ENCODE measurements at regions not wholly inside any gene's neighbourhood (a gene's known extent, or its start where the extent isn't known, plus 50 kb on each side); places are given as distances from the start of the nearest gene placed in this dataset.

GRCh38 chr21:43294194-43294902, 125.5 kb downstream of the CRYAA start:
- H3K9me3 ChIP-seq (ENCODE audit: low read length) = no peaks in the 10 kb centered on the region
- no peaks in the 10 kb centered on the region for H3K79me2 ChIP-seq (ENCODE audit: insufficient read depth, low read depth, low read length)
- POLR2A ChIA-PET = no interaction called here
- H3K4me1 ChIP-seq (ENCODE audit: insufficient read depth, low read length, poor library complexity, severe bottlenecking) = peaks cover 45% of the 10 kb centered on the region
- H2AFZ ChIP-seq (ENCODE audit: low read length) = no peak overlapping the region
- DNase-seq (ENCODE audit: low spot score) = no peak
- H3K27ac ChIP-seq (ENCODE audit: low read depth, low read length, poor library complexity, severe bottlenecking) = no peak overlapping the region
- H4K20me1 ChIP-seq (ENCODE audit: insufficient read depth, low read length) = no peaks in the 10 kb centered on the region
- CTCF ChIA-PET (ENCODE audit: unreplicated experiment) = no interaction called here
- TF ChIP-seq CTCF (conservative IDR thresholded peaks at IDR 0.05; ENCODE audit: low read length) = no peak
- no peak for TF ChIP-seq EZH2phosphoT487 (IDR thresholded peaks at IDR 0.05; ENCODE audit: borderline replicate concordance, low read depth, low read length)
- no peaks in the 10 kb centered on the region for H3K36me3 ChIP-seq (ENCODE audit: insufficient read depth, low read length)
- H3K9me2 ChIP-seq (ENCODE audit: insufficient read depth, low read length) = no peaks in the 10 kb centered on the region
- intact Hi-C loops (cut with micrococcal nuclease; ENCODE audit: unreplicated experiment) = loop anchor here (2.0 to 5.0 kb wide), 2 partner anchors 58 to 66 kb away; no protein-coding TSS in a partner anchor
- peak overlapping the region; percentile 70 for H3K4me2 ChIP-seq (ENCODE audit: low read length)
- H3K4me3 ChIP-seq (ENCODE audit: low read depth, low read length, poor library complexity, severe bottlenecking) = peak overlapping the region; percentile 27
- no TSS peak for BruUV-seq (replicated peaks)

GRCh38 chr21:43292866-43293142, 124.0 kb downstream of the CRYAA start:
- no peak for DNase-seq (ENCODE audit: low spot score)
- Histone ChIP-seq H3K4me2 (ENCODE audit: low read length) (no peak overlapping the region), H3K9me2 (ENCODE audit: insufficient read depth, low read length) (no peaks in the 10 kb centered on the region), H3K79me2 (ENCODE audit: insufficient read depth, low read depth, low read length) (no peaks in the 10 kb centered on the region), H2AFZ (ENCODE audit: low read length) (no peak overlapping the region), H3K36me3 (ENCODE audit: insufficient read depth, low read length) (no peaks in the 10 kb centered on the region), H3K9me3 (ENCODE audit: low read length) (no peaks in the 10 kb centered on the region), H3K4me3 (ENCODE audit: low read depth, low read length, poor library complexity, severe bottlenecking) (no peak overlapping the region), H4K20me1 (ENCODE audit: insufficient read depth, low read length) (no peaks in the 10 kb centered on the region), H3K27ac (ENCODE audit: low read depth, low read length, poor library complexity, severe bottlenecking) (no peak overlapping the region), H3K4me1 (ENCODE audit: insufficient read depth, low read length, poor library complexity, severe bottlenecking) (peaks cover 45% of the 10 kb centered on the region)
- TF ChIP-seq EZH2phosphoT487 (IDR thresholded peaks at IDR 0.05; ENCODE audit: borderline replicate concordance, low read depth, low read length) (no peak), CTCF (conservative IDR thresholded peaks at IDR 0.05; ENCODE audit: low read length) (no peak)
- ChIA-PET CTCF (ENCODE audit: unreplicated experiment) (no interaction called here), POLR2A (no interaction called here)
- intact Hi-C loops (cut with micrococcal nuclease; ENCODE audit: unreplicated experiment) = loop anchor here (5.0 kb wide), 1 partner anchor 59 kb away; no protein-coding TSS in a partner anchor
- BruUV-seq (replicated peaks) = no TSS peak

GRCh38 chr21:43292041-43292865, 123.4 kb downstream of the CRYAA start:
- ChIA-PET CTCF (ENCODE audit: unreplicated experiment) (no interaction called here), POLR2A (no interaction called here)
- TF ChIP-seq EZH2phosphoT487 (IDR thresholded peaks at IDR 0.05; ENCODE audit: borderline replicate concordance, low read depth, low read length) (no peak), CTCF (conservative IDR thresholded peaks at IDR 0.05; ENCODE audit: low read length) (no peak)
- Histone ChIP-seq H3K36me3 (ENCODE audit: insufficient read depth, low read length) (no peaks in the 10 kb centered on the region), H4K20me1 (ENCODE audit: insufficient read depth, low read length) (no peaks in the 10 kb centered on the region), H3K9me2 (ENCODE audit: insufficient read depth, low read length) (no peaks in the 10 kb centered on the region), H2AFZ (ENCODE audit: low read length) (no peak overlapping the region), H3K79me2 (ENCODE audit: insufficient read depth, low read depth, low read length) (no peaks in the 10 kb centered on the region), H3K4me3 (ENCODE audit: low read depth, low read length, poor library complexity, severe bottlenecking) (no peak overlapping the region), H3K27ac (ENCODE audit: low read depth, low read length, poor library complexity, severe bottlenecking) (no peak overlapping the region), H3K4me1 (ENCODE audit: insufficient read depth, low read length, poor library complexity, severe bottlenecking) (peaks cover 47% of the 10 kb centered on the region), H3K9me3 (ENCODE audit: low read length) (no peaks in the 10 kb centered on the region), H3K4me2 (ENCODE audit: low read length) (no peak overlapping the region)
- BruUV-seq (replicated peaks) = no TSS peak
- intact Hi-C loops (cut with micrococcal nuclease; ENCODE audit: unreplicated experiment) = loop anchor here (5.0 kb wide), 1 partner anchor 60 kb away; no protein-coding TSS in a partner anchor
- no peak for DNase-seq (ENCODE audit: low spot score)
